ENCODE measurements at regions not wholly inside any gene's neighbourhood (a gene's known extent, or its start where the extent isn't known, plus 50 kb on each side); places are given as distances from the start of the nearest gene placed in this dataset.
"Not testable (repeated sequence)": the region's sequence is repeated elsewhere in the genome, so short reads cannot be mapped to it uniquely, and the experiment has no call there.

DNA sequence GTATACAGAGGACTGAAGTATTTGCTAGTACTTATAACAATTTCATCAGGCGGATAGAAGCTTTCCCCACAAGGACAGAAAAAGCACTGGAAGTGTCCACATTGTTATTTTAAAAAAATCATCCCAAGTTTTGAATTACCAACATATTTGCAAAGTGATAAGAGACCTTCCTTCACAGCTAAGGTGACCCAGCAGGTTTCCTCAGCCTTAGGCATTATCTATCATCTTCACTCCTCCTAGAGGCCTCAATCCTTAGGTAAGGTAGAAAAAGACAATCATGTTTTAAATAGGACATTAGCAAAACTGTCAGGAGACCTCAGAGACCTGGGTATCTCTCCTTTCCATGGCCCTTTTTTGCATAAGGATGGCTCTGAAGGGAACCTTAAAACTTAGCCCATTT lies 72.5 kb upstream of the CHD6 start:
- FAIRE-seq = no peak
- H2AFZ ChIP-seq (ENCODE audit: control insufficient read depth, low read depth, low read length) = no peak overlapping the region
- in situ Hi-C loops (cut with MboI) = no loop called here

DNA sequence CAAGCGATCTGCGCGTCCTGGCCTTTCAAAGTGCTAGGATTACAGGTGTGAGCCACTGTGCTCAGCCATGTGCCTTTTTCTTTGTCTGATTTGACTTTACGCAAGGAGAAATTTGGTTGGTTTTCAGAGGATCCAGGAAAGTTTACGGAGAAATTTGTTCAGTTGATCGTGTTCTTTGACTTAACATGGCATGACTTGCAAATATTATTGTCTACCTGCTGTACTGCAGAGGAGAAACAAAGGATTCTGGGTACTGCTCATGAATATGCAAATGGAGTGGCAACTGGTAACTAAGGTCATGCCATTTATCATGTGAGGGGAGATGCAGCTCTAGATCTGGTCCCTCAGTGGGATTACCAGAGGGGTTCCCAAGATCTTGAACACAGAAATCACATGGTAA lies 68.8 kb upstream of the CHD6 start:
- ATAC-seq (no peak), FAIRE-seq (no peak), DNase-seq (ENCODE audit: low read depth, low spot score) (no peak)
- in situ Hi-C loops (cut with MboI) = no loop called here
- ChIA-PET POLR2A (no interaction called here), SMC1A (ENCODE audit: uncharacterized antibody, unreplicated experiment) (no interaction called here), CTCF (interaction anchor here (1.6 to 1.7 kb wide), 2 partner anchors 11 to 276 kb away, joined by 4 to 6 read pairs; no protein-coding TSS in a partner anchor), RAD21 (ENCODE audit: unreplicated experiment) (no interaction called here)
- intact Hi-C loops (cut with micrococcal nuclease; ENCODE audit: unreplicated experiment) = no loop called here
- peaks cover 1% of the 10 kb centered on the region for H3K4me1 ChIP-seq (ENCODE audit: control insufficient read depth, insufficient read depth, low read length)
- WGBS (ENCODE audit: insufficient coverage, insufficient replicate concordance, low lambda C conversion rate, missing lambda C conversion rate) = 97% methylated on average over 6 of the region's 6 CpGs
- H3K27me3 ChIP-seq (replicated peaks in 1 of 2; ENCODE audit: control insufficient read depth in 2 of 2, insufficient read depth in 2 of 2, low read length in 1 of 2) = no peaks in the 10 kb centered on the region
- peak; percentile 49; the same call in 1 of the 3 replicates for TF ChIP-seq POU2F2 (IDR thresholded peaks at IDR 0.05; ENCODE audit: borderline replicate concordance, low read depth, low read length)
- no peak for TF ChIP-seq BRCA1 (IDR thresholded peaks at IDR 0.05; ENCODE audit: low read depth, low read length)
- no peaks in the 10 kb centered on the region; the same call in 2 of the 3 replicates for H3K9me3 ChIP-seq (replicated peaks; ENCODE audit: control insufficient read depth, insufficient read depth, low read length)
- no peaks in the 10 kb centered on the region for H3K79me2 ChIP-seq (ENCODE audit: control insufficient read depth, insufficient read depth, low read length)
- no peak overlapping the region for H3K4me2 ChIP-seq (ENCODE audit: control insufficient read depth, insufficient read depth)
- BruUV-seq (replicated peaks) = no TSS peak
- H2AFZ ChIP-seq (ENCODE audit: control insufficient read depth, low read depth, low read length) = no peak overlapping the region
- H4K20me1 ChIP-seq (ENCODE audit: control insufficient read depth, insufficient read depth) = no peaks in the 10 kb centered on the region
- H3K36me3 ChIP-seq (ENCODE audit: control insufficient read depth in 2 of 2, insufficient read depth in 2 of 2, low read length in 1 of 2) = no peaks in the 10 kb centered on the region
- H3K4me3 ChIP-seq = no peak overlapping the region
- H3K27ac ChIP-seq (ENCODE audit: control insufficient read depth, insufficient read depth) = no peak overlapping the region
- H3K9ac ChIP-seq (ENCODE audit: control insufficient read depth, insufficient read depth, low read length) = no peak overlapping the region

More for the DNA sequence above, 72.5 kb upstream of the CHD6 start:
- POLR2A ChIA-PET = no interaction called here
- Histone ChIP-seq H3K4me1 (ENCODE audit: control insufficient read depth, insufficient read depth, low read length) (peaks cover 9% of the 10 kb centered on the region), H3K36me3 (ENCODE audit: control insufficient read depth in 2 of 2, insufficient read depth in 2 of 2, low read length in 1 of 2) (no peaks in the 10 kb centered on the region), H4K20me1 (ENCODE audit: control insufficient read depth, insufficient read depth) (no peaks in the 10 kb centered on the region), H3K79me2 (ENCODE audit: control insufficient read depth, insufficient read depth, low read length) (no peaks in the 10 kb centered on the region), H3K9ac (ENCODE audit: control insufficient read depth, insufficient read depth, low read length) (no peak overlapping the region), H3K4me3 (no peak overlapping the region), H3K4me2 (ENCODE audit: control insufficient read depth, insufficient read depth) (no peak overlapping the region), H3K27me3 (replicated peaks in 1 of 2; ENCODE audit: control insufficient read depth in 2 of 2, insufficient read depth in 2 of 2, low read length in 1 of 2) (no peaks in the 10 kb centered on the region), H3K9me3 (replicated peaks; ENCODE audit: control insufficient read depth, insufficient read depth, low read length) (no peaks in the 10 kb centered on the region; the same call in 2 of the 3 replicates), H3K27ac (ENCODE audit: control insufficient read depth, insufficient read depth) (no peak overlapping the region)
- CTCF ChIA-PET = no interaction called here
- RAD21 ChIA-PET (ENCODE audit: unreplicated experiment) = no interaction called here
- SMC1A ChIA-PET (ENCODE audit: uncharacterized antibody, unreplicated experiment) = interaction anchor here (1.5 kb wide), 1 partner anchor 128 kb away, joined by 3 read pairs; no protein-coding TSS in a partner anchor
- intact Hi-C loops (cut with micrococcal nuclease; ENCODE audit: unreplicated experiment) = loop anchor here (5.0 kb wide), 1 partner anchor 73 kb away; the partner anchor contains the start of gene CHD6
- no TSS peak for BruUV-seq (replicated peaks)
- ATAC-seq (no peak), DNase-seq (ENCODE audit: low read depth, low spot score) (no peak)
- WGBS (ENCODE audit: insufficient coverage, insufficient replicate concordance, low lambda C conversion rate, missing lambda C conversion rate) = 83% methylated on average over 1 of the region's 1 CpG
- TF ChIP-seq HDGF (IDR thresholded peaks at IDR 0.05) (no peak), SMAD1 (IDR thresholded peaks at IDR 0.05; ENCODE audit: low read depth, partially characterized antibody) (no peak), BCL11A (IDR thresholded peaks at IDR 0.05; ENCODE audit: low read depth, low read length) (no peak), RELB (IDR thresholded peaks at IDR 0.05; ENCODE audit: low read depth) (no peak), RCOR1 (conservative IDR thresholded peaks at IDR 0.05; ENCODE audit: low read depth, low read length) (no peak), LARP7 (IDR thresholded peaks at IDR 0.05) (no peak)

DNA sequence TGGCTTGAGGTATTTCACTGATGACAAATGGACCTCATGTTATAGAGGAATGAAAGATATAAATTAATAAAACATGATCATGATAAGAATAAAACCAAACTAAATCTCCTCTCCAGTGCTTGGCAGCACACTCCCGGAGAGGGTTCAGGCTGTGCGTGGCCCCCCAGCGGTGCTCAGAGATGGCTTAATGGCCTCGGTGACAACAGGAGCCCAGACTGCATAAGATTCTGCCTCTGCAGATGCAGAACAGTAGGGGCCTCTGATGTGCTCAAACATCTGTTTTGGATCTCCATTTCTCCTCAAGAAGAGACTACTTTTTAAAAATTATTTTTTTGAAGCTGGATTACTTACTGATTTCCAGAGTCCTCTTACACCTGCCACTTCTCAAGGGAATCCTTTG lies 67.0 kb upstream of the CHD6 start:
- H3K27ac ChIP-seq (ENCODE audit: control insufficient read depth, insufficient read depth); H3K79me2 ChIP-seq (ENCODE audit: control insufficient read depth, insufficient read depth, low read length); DNase-seq (ENCODE audit: low read depth, low spot score); ATAC-seq; H3K9me3 ChIP-seq (replicated peaks; ENCODE audit: control insufficient read depth, insufficient read depth, low read length); CTCF ChIA-PET; H3K36me3 ChIP-seq (ENCODE audit: control insufficient read depth in 2 of 2, insufficient read depth in 2 of 2, low read length in 1 of 2); H3K9ac ChIP-seq (ENCODE audit: control insufficient read depth, insufficient read depth, low read length); H3K4me3 ChIP-seq; RAD21 ChIA-PET (ENCODE audit: unreplicated experiment); H3K4me2 ChIP-seq (ENCODE audit: control insufficient read depth, insufficient read depth); POLR2A ChIA-PET; H4K20me1 ChIP-seq (ENCODE audit: control insufficient read depth, insufficient read depth); intact Hi-C loops (cut with micrococcal nuclease; ENCODE audit: unreplicated experiment); H2AFZ ChIP-seq (ENCODE audit: control insufficient read depth, low read depth, low read length); in situ Hi-C loops (cut with MboI); FAIRE-seq; H3K4me1 ChIP-seq (ENCODE audit: control insufficient read depth, insufficient read depth, low read length); H3K27me3 ChIP-seq (replicated peaks in 1 of 2; ENCODE audit: control insufficient read depth in 2 of 2, insufficient read depth in 2 of 2, low read length in 1 of 2); SMC1A ChIA-PET (ENCODE audit: uncharacterized antibody, unreplicated experiment); BruUV-seq (replicated peaks): not testable (repeated sequence)
- 36% methylated on average over 4 of the region's 4 CpGs for WGBS (ENCODE audit: insufficient coverage, insufficient replicate concordance, low lambda C conversion rate, missing lambda C conversion rate)
